ENCODE measurements at regions not wholly inside any gene's neighbourhood (a gene's known extent, or its start where the extent isn't known, plus 50 kb on each side); places are given as distances from the start of the nearest gene placed in this dataset.
A peak's percentile ranks its signal among the peaks of the same experiment; 100 is the strongest.

DNA sequence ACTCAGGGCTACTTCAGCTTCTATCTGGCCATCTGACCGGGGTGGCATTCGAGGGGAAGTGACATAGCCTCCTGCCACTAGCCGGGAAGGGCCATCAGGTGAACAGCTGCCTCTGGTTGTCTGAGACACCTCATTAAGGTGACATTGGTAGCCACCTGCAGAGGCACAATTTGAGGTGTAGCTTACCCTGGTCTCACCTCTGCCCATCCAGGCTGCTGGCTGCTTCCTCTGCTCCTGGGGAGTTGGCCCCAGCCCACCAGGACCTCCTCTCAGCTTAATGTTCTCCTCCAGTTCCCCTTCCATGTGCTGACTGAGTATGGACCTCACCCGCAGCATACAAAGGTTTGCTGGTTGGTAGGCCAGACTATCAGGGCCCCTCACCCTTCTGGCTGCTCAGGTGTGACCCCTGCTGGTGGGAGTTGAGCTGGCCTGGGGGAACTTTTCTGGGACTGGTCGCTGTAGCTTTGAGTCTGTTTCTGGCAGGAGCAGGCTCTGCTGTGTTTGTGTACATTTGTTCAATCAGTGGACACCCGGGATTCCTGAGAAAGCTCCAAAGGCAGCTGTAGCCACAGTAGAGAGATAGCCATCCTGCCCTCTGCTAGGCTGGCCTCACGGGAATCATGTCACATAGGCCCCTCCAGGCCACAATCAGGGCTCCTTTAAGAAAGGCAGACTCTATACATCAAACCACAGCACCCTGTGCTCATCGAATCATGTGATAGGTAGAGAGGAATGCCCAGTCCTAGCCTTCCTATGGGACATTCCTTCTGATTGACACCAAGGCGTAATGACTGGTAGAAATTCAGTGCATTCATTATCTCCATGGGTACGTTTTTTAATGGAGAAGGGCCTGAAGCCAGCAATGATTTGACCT, 295.1 kb upstream of the PLET1 start:
- H3K4me1 ChIP-seq (ENCODE audit: control insufficient read depth, insufficient read depth, low read length) = peaks cover 4% of the 10 kb centered on the region
- H3K27me3 ChIP-seq (ENCODE audit: control insufficient read depth, insufficient read depth, low read length) = no peaks in the 10 kb centered on the region
- no peaks in the 10 kb centered on the region for H3K9me3 Mint-ChIP-seq
- ATAC-seq = peak in 2 of 3 donors; percentile 50 to 84
- H3K27me3 Mint-ChIP-seq (ENCODE audit: low read depth in 2 of 2) = peaks cover 0 to 7% of the 10 kb centered on the region in 2 donors
- peak in 1 of 2 donors; percentile 75 for DNase-seq
- H3K27ac Mint-ChIP-seq = no peak overlapping the region
- 68% methylated on average over 10 of the region's 10 CpGs for WGBS (ENCODE audit: insufficient coverage)
- H3K4me1 Mint-ChIP-seq = peaks cover 0 to 5% of the 10 kb centered on the region in 2 donors
- H3K36me3 Mint-ChIP-seq = no peaks in the 10 kb centered on the region
- H3K4me3 Mint-ChIP-seq = no peak overlapping the region
- H3K27ac ChIP-seq (ENCODE audit: low read length) = no peak overlapping the region
- TF ChIP-seq, protein P1, sequence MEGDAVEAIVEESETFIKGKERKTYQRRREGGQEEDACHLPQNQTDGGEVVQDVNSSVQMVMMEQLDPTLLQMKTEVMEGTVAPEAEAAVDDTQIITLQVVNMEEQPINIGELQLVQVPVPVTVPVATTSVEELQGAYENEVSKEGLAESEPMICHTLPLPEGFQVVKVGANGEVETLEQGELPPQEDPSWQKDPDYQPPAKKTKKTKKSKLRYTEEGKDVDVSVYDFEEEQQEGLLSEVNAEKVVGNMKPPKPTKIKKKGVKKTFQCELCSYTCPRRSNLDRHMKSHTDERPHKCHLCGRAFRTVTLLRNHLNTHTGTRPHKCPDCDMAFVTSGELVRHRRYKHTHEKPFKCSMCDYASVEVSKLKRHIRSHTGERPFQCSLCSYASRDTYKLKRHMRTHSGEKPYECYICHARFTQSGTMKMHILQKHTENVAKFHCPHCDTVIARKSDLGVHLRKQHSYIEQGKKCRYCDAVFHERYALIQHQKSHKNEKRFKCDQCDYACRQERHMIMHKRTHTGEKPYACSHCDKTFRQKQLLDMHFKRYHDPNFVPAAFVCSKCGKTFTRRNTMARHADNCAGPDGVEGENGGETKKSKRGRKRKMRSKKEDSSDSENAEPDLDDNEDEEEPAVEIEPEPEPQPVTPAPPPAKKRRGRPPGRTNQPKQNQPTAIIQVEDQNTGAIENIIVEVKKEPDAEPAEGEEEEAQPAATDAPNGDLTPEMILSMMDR (IDR thresholded peaks at IDR 0.05) = no peak
- H3K36me3 ChIP-seq (ENCODE audit: control insufficient read depth, insufficient read depth, low read length) = no peaks in the 10 kb centered on the region
- intact Hi-C loops (cut with micrococcal nuclease) = loop anchor here (2.0 kb wide), 1 partner anchor 335 kb away; no protein-coding TSS in a partner anchor
- H3K4me3 ChIP-seq (ENCODE audit: low read length) = no peak overlapping the region
- H3K9me3 ChIP-seq (ENCODE audit: control insufficient read depth, insufficient read depth, low read length) = no peaks in the 10 kb centered on the region

DNA sequence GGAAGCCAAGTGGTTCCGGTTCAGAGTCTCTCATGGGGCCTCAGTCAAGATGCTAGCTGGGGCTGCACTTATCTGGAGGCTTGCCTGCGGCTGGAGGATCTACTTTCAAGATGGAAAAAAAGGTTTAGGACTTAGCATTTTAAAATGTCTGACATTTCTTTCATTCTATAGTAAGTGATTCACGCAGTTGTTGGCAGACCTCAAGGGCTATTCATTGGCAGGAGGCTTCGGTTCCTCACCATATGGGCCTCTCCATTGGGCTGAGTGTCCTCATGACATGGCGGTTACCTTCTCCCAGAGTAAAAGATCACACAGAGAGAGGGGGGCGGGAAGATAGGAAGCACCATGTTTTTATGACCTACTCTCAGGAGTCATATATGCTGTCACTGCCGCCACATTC, 298.0 kb upstream of the PLET1 start:
- peaks cover 0 to 13% of the 10 kb centered on the region in 2 donors for H3K27me3 Mint-ChIP-seq (ENCODE audit: low read depth in 2 of 2)
- Histone ChIP-seq H3K36me3 (ENCODE audit: control insufficient read depth, insufficient read depth, low read length) (no peaks in the 10 kb centered on the region), H3K27ac (ENCODE audit: low read length) (no peak overlapping the region), H3K9me3 (ENCODE audit: control insufficient read depth, insufficient read depth, low read length) (no peaks in the 10 kb centered on the region), H3K4me3 (ENCODE audit: low read length) (no peak overlapping the region), H3K4me1 (ENCODE audit: control insufficient read depth, insufficient read depth, low read length) (peaks cover 4% of the 10 kb centered on the region), H3K27me3 (ENCODE audit: control insufficient read depth, insufficient read depth, low read length) (no peaks in the 10 kb centered on the region)
- H3K4me1 Mint-ChIP-seq = peaks cover 0 to 5% of the 10 kb centered on the region in 2 donors
- ATAC-seq (no peak), DNase-seq (no peak)
- no peak overlapping the region for H3K4me3 Mint-ChIP-seq
- H3K36me3 Mint-ChIP-seq = no peaks in the 10 kb centered on the region
- no peaks in the 10 kb centered on the region for H3K9me3 Mint-ChIP-seq
- intact Hi-C loops (cut with micrococcal nuclease) = no loop called here
- TF ChIP-seq, protein P1 (IDR thresholded peaks at IDR 0.05) = no peak
- 83% methylated on average over 6 of the region's 7 CpGs for WGBS (ENCODE audit: insufficient coverage)
- no peak overlapping the region for H3K27ac Mint-ChIP-seq

GRCh38 chr11:112563808-112564207, 303.1 kb upstream of the PLET1 start:
- Histone ChIP-seq H3K27ac (ENCODE audit: low read length) (no peak overlapping the region), H3K4me3 (ENCODE audit: low read length) (no peak overlapping the region), H3K36me3 (ENCODE audit: control insufficient read depth, insufficient read depth, low read length) (no peaks in the 10 kb centered on the region), H3K4me1 (ENCODE audit: control insufficient read depth, insufficient read depth, low read length) (no peaks in the 10 kb centered on the region), H3K27me3 (ENCODE audit: control insufficient read depth, insufficient read depth, low read length) (no peaks in the 10 kb centered on the region), H3K9me3 (ENCODE audit: control insufficient read depth, insufficient read depth, low read length) (no peaks in the 10 kb centered on the region)
- H3K4me1 Mint-ChIP-seq = no peaks in the 10 kb centered on the region
- DNase-seq = no peak
- TF ChIP-seq, protein P1 (IDR thresholded peaks at IDR 0.05) = no peak
- H3K27ac Mint-ChIP-seq = no peak overlapping the region
- H3K4me3 Mint-ChIP-seq = no peak overlapping the region
- 84% methylated on average over 5 of the region's 5 CpGs for WGBS (ENCODE audit: insufficient coverage)
- no peaks in the 10 kb centered on the region for H3K36me3 Mint-ChIP-seq
- peaks cover 13 to 22% of the 10 kb centered on the region in 2 donors for H3K27me3 Mint-ChIP-seq (ENCODE audit: low read depth in 2 of 2)
- no peak for ATAC-seq
- intact Hi-C loops (cut with micrococcal nuclease) = no loop called here
- no peaks in the 10 kb centered on the region for H3K9me3 Mint-ChIP-seq

Measured in natural killer cell (primary cell).